Colonic mucosa (tissue), 4 donors: ENCODE measurements at regions not wholly inside any gene's neighbourhood (a gene's known extent, or its start where the extent isn't known, plus 50 kb on each side); places are given as distances from the start of the nearest gene placed in this dataset.
"Not testable (repeated sequence)": the region's sequence is repeated elsewhere in the genome, so short reads cannot be mapped to it uniquely, and the experiment has no call there.

ENCODE experiments used
- DNase-seq: peaks from one replicate; pipeline ENCODE4 v3.0.0-alpha.2; 2020
- H3K27ac ChIP-seq: fragments of 200-600 bp; one replicate; pipeline ENCODE4 v1.8.0; 2021
- H3K27me3 ChIP-seq: fragments of 200-600 bp; one replicate; pipeline ENCODE4 v1.8.0; 2021
- H3K36me3 ChIP-seq: fragments of 200-600 bp; one replicate; pipeline ENCODE4 v1.8.0; 2021
- H3K4me1 ChIP-seq: fragments of 200-600 bp; one replicate; pipeline ENCODE4 v1.8.0; 2021; ENCODE audit warnings: mild to moderate bottlenecking
- H3K4me3 ChIP-seq: fragments of 200-600 bp; one replicate; pipeline ENCODE4 v1.8.0; 2021
- H3K9ac ChIP-seq, 2 donors: one replicate each; pipeline ENCODE4 v1.7.0; 2013; ENCODE audit warnings: control low read depth in 2 of 2, low read depth in 2 of 2, low read length in 2 of 2
- H3K9me3 ChIP-seq: fragments of 200-600 bp; one replicate; pipeline ENCODE4 v1.8.0; 2021
- intact Hi-C: fragments of 100-400 bp; cut with DNase I; formaldehyde crosslinking; loops from one replicate; pipeline ENCODE4 v1.14.1; 2022
- TF ChIP-seq, protein P1 (sequence below): fragments of 200-600 bp; IDR thresholded peaks from one replicate; pipeline ENCODE4 v1.8.0; 2022; ENCODE audit warnings: antibody characterized with exemption, mild to moderate bottlenecking
- donor health status: healthy.
- donor health status: DM: no; HTN: no; CAD: no.
- donor health status: DM: no; HTN: no; CAD: no.

DNA sequence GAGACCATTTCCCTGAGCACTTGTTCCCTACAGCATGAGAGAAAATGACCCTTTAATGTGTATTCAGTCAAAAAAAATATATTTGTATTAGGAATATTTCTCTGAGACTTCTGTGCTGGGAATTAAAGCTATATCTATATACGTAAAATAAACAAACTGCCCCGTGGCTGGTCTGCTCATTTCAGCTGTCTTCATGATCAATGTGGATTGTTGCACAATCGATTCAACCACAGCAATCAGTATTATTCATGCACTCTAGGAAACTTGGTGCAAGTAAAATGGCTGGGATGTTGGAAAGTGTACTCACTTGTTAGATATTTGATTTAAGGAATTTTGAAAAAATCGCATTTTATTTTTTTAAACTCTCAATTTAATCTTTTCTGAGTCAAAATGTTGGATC, 307.9 kb upstream of the ZFP42 start:
- Histone ChIP-seq H3K4me3 (no peak overlapping the region), H3K27ac (no peak overlapping the region), H3K9me3 (no peaks in the 10 kb centered on the region), H3K9ac (no peak overlapping the region), H3K36me3 (no peaks in the 10 kb centered on the region), H3K4me1 (no peaks in the 10 kb centered on the region), H3K27me3 (no peaks in the 10 kb centered on the region)
- TF ChIP-seq, protein P1, sequence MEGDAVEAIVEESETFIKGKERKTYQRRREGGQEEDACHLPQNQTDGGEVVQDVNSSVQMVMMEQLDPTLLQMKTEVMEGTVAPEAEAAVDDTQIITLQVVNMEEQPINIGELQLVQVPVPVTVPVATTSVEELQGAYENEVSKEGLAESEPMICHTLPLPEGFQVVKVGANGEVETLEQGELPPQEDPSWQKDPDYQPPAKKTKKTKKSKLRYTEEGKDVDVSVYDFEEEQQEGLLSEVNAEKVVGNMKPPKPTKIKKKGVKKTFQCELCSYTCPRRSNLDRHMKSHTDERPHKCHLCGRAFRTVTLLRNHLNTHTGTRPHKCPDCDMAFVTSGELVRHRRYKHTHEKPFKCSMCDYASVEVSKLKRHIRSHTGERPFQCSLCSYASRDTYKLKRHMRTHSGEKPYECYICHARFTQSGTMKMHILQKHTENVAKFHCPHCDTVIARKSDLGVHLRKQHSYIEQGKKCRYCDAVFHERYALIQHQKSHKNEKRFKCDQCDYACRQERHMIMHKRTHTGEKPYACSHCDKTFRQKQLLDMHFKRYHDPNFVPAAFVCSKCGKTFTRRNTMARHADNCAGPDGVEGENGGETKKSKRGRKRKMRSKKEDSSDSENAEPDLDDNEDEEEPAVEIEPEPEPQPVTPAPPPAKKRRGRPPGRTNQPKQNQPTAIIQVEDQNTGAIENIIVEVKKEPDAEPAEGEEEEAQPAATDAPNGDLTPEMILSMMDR: no peak
- no peak for DNase-seq
- intact Hi-C loops: no loop called here

DNA sequence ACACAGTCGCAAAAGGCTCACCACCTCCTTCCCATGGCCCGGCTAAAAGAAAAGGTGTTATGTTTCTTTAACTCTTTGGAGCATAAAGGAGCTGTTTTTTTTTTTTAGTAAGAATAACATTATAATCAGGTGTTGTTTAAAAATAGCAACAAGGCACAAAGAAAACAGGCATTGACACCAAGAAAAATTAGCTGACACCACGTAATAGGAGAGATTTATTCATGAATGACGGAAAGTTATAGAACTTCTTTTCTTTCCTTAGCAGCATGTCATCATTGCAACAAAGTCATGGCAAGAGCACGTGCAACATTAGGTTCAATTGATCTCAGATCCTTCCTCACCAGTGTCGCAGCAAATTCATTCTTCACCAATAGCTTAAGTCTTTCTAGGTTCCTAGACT, 302.9 kb upstream of the ZFP42 start:
- no peaks in the 10 kb centered on the region for H3K36me3 ChIP-seq

DNA sequence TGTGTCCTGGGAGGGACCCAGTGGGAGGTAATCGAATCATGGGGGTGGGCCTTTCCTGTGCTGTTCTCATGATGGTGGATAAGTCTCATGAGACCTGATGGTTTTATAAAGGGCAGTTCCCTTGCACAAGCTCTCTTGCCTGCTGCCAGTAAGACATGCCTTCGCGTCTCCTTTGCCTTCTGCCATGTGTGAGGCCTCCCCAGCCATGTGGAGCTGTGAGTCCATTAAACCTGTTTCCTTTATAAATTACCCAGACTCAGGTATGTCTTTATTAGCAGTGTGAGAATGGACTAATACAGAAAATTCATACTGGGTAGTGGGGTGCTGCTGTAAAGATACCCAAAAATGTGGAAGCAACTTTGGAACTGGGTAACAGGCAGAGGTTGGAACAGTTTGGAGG, 300.0 kb upstream of the ZFP42 start:
- H3K4me3 ChIP-seq, DNase-seq, H3K9me3 ChIP-seq, intact Hi-C loops, H3K27me3 ChIP-seq, H3K4me1 ChIP-seq, H3K27ac ChIP-seq, H3K36me3 ChIP-seq, H3K9ac ChIP-seq: not testable (repeated sequence)

More for the DNA sequence above, 302.9 kb upstream of the ZFP42 start:
- Histone ChIP-seq H3K4me1 (no peaks in the 10 kb centered on the region), H3K9ac (no peak overlapping the region), H3K27me3 (no peaks in the 10 kb centered on the region), H3K9me3 (no peaks in the 10 kb centered on the region), H3K27ac (no peak overlapping the region), H3K4me3 (no peak overlapping the region)
- intact Hi-C loops: no loop called here
- TF ChIP-seq, protein P1: no peak
- DNase-seq: no peak

DNA sequence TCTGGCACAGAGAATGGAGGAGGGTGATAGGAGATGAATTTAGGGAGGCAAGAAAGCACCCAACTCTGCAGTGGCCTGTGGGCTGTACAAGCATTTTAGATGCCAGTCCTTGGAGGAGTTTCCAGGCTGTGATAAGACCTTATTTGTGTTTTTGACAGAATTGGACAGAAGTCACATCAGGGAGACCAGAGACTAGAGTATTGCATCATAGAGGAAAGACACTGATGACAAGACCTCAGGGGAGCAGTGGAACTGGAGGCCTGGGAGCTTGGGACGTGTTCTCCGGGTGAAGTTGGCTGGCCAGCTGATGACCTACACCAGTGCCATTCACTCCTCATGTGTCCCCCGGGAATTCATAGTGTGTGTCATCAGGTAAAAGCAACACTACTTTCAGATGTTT, 284.0 kb upstream of the ZFP42 start:
- no peaks in the 10 kb centered on the region for H3K4me1 ChIP-seq
- intact Hi-C loops: no loop called here
- DNase-seq: no peak

DNA sequence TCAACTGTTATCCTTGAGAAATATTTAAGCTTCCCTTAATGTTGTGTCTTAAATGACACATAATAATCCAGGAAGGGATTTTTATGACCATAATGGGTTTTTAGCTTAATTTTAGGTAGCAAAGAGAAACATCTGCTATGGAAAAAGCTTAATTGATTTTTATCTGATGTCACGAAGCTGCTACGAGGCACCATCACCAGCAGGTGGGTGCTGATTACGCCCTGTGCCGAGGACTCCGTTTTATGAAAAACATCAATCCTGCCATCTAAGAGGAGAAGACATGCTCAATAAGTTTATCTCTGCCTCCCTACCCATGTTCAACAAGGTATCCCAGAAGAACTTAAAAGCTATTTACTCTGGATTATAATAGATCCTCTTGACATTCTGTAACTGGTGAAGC, 280.6 kb upstream of the ZFP42 start:
- DNase-seq: no peak
- Histone ChIP-seq H3K36me3 (no peaks in the 10 kb centered on the region), H3K4me3 (no peak overlapping the region), H3K27ac (no peak overlapping the region), H3K9ac (no peak overlapping the region), H3K27me3 (no peaks in the 10 kb centered on the region), H3K4me1 (no peaks in the 10 kb centered on the region), H3K9me3 (no peaks in the 10 kb centered on the region)
- TF ChIP-seq, protein P1: no peak
- intact Hi-C loops: no loop called here

More for the DNA sequence above, 284.0 kb upstream of the ZFP42 start:
- TF ChIP-seq, protein P1: no peak
- Histone ChIP-seq H3K9ac (no peak overlapping the region), H3K9me3 (no peaks in the 10 kb centered on the region), H3K27me3 (no peaks in the 10 kb centered on the region), H3K4me3 (no peak overlapping the region), H3K36me3 (no peaks in the 10 kb centered on the region), H3K27ac (no peak overlapping the region)

DNA sequence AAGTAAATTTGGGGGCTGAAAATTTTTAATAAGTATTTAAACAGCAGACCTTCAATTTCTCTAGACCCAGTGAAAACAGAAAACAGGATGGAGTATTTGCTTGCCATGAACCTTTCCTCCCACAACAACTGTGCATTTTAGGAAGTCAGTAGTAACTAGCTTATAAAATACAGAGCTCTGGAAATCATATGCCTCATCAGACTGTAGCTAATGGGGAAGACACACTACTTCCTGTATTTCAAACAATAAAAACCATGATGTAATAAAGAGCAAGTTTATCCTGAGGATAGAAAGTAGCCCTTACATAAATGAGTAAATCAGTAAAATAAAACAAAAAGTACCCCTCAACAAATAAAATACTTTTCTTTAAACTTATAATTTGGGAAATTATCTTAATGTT, 280.1 kb upstream of the ZFP42 start:
- no peak overlapping the region for H3K4me3 ChIP-seq
- H3K27me3 ChIP-seq: no peaks in the 10 kb centered on the region
- H3K27ac ChIP-seq: no peak overlapping the region
- TF ChIP-seq, protein P1: no peak
- no peak for DNase-seq
- H3K4me1 ChIP-seq: no peaks in the 10 kb centered on the region
- H3K36me3 ChIP-seq: no peaks in the 10 kb centered on the region
- H3K9me3 ChIP-seq: no peaks in the 10 kb centered on the region
- no peak overlapping the region for H3K9ac ChIP-seq
- intact Hi-C loops: no loop called here
